SK-N-MC (cell line): ENCODE measurements at regions not wholly inside any gene's neighbourhood (a gene's known extent, or its start where the extent isn't known, plus 50 kb on each side); places are given as distances from the start of the nearest gene placed in this dataset.

Experiments used
- EZH2 ChIP-seq: fragments of 200-600 bp; sonication (generic); IDR thresholded peaks from one replicate; pipeline ENCODE4 v1.6.1; 2017; ENCODE audit warnings: antibody characterized with exemption
- FOXP2 ChIP-seq: optimal IDR thresholded peaks from 2 replicates; pipeline ENCODE3; 2011; ENCODE audit warnings: mild to moderate bottlenecking, moderate library complexity; ENCODE audit not compliant: insufficient read depth; ENCODE audit errors: extremely low read length, control extremely low read depth
- POLR2AphosphoS5 ChIP-seq: IDR thresholded peaks from 2 replicates; pipeline ENCODE4 v1.6.1; 2012; ENCODE audit warnings: mild to moderate bottlenecking, low read depth, low read length, borderline replicate concordance

DNA sequence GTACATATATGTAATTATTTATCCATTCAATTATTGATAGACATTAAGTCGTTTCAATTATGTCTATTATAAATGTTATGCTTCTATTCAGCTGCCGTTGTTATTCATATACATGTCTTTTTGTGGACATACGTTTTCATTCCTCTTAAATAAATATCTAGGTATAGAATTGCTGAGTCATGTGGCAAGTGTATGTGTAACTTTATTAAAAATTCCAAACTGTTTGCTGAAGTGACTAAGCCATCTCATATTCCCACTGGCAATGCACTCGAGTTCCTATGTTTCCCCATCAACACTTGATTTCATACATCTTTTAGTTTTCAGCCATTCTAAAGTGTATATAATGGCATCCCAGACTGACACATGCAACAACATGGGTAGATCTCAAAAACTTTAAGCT, 739.7 kb upstream of the POU3F2 start:
- TF ChIP-seq EZH2 (no peak), POLR2AphosphoS5 (no peak), FOXP2 (no peak)
